ENCODE measurements at regions not wholly inside any gene's neighbourhood (a gene's known extent, or its start where the extent isn't known, plus 50 kb on each side); places are given as distances from the start of the nearest gene placed in this dataset.
"Not testable (repeated sequence)": the region's sequence is repeated elsewhere in the genome, so short reads cannot be mapped to it uniquely, and the experiment has no call there.

GRCh38 chr13:90726375-90726774 lies 621.1 kb upstream of the MIR17HG start:
- DNase-seq, result no peak

GRCh38 chr13:90732049-90732448 lies 615.4 kb upstream of the MIR17HG start:
- no peak for DNase-seq

- not testable (repeated sequence) for DNase-seq
These were observed 613.0 kb upstream of the MIR17HG start for GRCh38 chr13:90734497-90734896.

- DNase-seq, result no peak
These were observed 608.6 kb upstream of the MIR17HG start for GRCh38 chr13:90738881-90739280.

- no peak for DNase-seq
These were observed 607.4 kb upstream of the MIR17HG start for GRCh38 chr13:90740099-90740498.

GRCh38 chr13:90742381-90742780 lies 605.1 kb upstream of the MIR17HG start:
- no peak for DNase-seq

GRCh38 chr13:90746230-90746629 lies 601.3 kb upstream of the MIR17HG start:
- no peak for DNase-seq

- DNase-seq, result no peak
These were observed 597.5 kb upstream of the MIR17HG start for GRCh38 chr13:90750021-90750420.

GRCh38 chr13:90751026-90751425 lies 596.5 kb upstream of the MIR17HG start:
- no peak for DNase-seq

- DNase-seq, result no peak
These were observed 595.4 kb upstream of the MIR17HG start for GRCh38 chr13:90752070-90752469.

- no peak for DNase-seq
These were observed 590.3 kb upstream of the MIR17HG start for GRCh38 chr13:90757127-90757680.

GRCh38 chr13:90760639-90761038 lies 586.8 kb upstream of the MIR17HG start:
- no peak for DNase-seq

GRCh38 chr13:90763476-90764150 lies 583.9 kb upstream of the MIR17HG start:
- DNase-seq, result no peak

GRCh38 chr13:90766386-90766902 lies 581.0 kb upstream of the MIR17HG start:
- DNase-seq, result no peak

GRCh38 chr13:90768116-90768515 lies 579.4 kb upstream of the MIR17HG start:
- no peak for DNase-seq

GRCh38 chr13:90769387-90769786 lies 578.1 kb upstream of the MIR17HG start:
- no peak for DNase-seq

GRCh38 chr13:90770334-90770733 lies 577.2 kb upstream of the MIR17HG start:
- no peak for DNase-seq

GRCh38 chr13:90773681-90774080 lies 573.8 kb upstream of the MIR17HG start:
- no peak for DNase-seq

- DNase-seq, result no peak
These were observed 571.3 kb upstream of the MIR17HG start for GRCh38 chr13:90776051-90776748.

GRCh38 chr13:90783273-90783672 lies 564.2 kb upstream of the MIR17HG start:
- DNase-seq, result no peak

- no peak for DNase-seq
These were observed 560.5 kb upstream of the MIR17HG start for GRCh38 chr13:90787007-90787406.

- DNase-seq, result no peak
These were observed 555.2 kb upstream of the MIR17HG start for GRCh38 chr13:90792335-90792734.

- no peak for DNase-seq
These were observed 554.1 kb upstream of the MIR17HG start for GRCh38 chr13:90793261-90793820.

GRCh38 chr13:90796474-90796873 lies 551.0 kb upstream of the MIR17HG start:
- no peak for DNase-seq

All from GF-D8 (cell line).